ENCODE measurements at regions not wholly inside any gene's neighbourhood (a gene's known extent, or its start where the extent isn't known, plus 50 kb on each side); places are given as distances from the start of the nearest gene placed in this dataset.

DNA sequence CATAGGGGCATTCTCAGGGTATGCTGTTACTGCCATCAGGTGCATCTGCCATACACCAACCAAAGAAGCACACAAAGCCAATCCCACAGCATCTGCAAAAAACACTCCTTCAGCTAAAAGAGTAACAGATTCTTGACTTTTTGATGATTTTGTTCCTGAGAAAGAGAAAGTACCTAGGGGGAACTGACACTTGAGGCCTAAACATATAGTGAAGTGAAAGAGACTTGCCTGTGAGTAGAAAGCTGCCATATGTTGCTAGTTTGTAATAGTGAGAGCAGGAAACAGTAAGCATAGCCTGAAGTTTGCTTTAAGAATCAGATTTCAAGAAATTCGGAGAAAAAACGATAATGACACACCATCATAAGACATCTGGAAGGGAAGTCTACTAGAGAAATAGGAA lies 97.9 kb upstream of the CTSC start:
- intact Hi-C loops (cut with micrococcal nuclease), result no loop called here

DNA sequence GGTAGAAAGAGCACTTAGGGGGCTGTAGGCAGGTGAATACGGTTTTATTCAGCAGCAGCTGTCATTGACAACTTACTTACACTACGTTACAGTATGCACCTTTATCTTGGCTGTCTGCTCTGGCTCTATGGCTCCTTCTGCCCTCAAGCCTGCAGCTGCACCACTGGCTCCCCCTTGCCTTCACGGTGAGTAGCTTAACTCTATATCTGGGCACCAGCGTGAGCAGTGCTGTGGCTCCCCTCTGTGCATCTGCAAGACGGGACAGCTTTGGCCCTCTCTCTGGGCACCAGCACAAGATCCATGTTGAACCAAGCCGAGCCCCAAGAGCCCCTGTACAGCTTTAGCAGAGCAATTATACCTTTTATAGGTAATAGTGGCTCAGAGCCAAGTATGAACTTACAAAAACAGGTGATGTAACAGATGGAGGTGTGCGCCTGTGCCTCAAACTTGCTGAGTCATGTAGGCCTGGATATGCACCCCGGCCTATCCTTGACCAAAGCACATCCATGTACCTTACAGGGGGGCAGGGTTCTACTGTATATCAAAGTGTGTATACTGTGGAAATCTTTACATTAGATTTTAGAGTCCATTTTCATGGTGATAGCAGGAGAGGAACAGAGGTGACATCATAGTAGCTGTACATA lies 96.9 kb upstream of the CTSC start:
- Histone ChIP-seq H3K79me2 (ENCODE audit: insufficient read depth, low read length) (no peaks in the 10 kb centered on the region), H3K27ac (ENCODE audit: low read depth, low read length) (no peak overlapping the region), H2AFZ (ENCODE audit: low read depth, low read length, poor library complexity, severe bottlenecking) (no peak overlapping the region), H3K27me3 (ENCODE audit: insufficient read depth, low read length) (no peaks in the 10 kb centered on the region), H4K20me1 (ENCODE audit: insufficient read depth) (no peaks in the 10 kb centered on the region), H3K9ac (ENCODE audit: low read length) (no peak overlapping the region), H3K4me1 (ENCODE audit: control insufficient read depth in 1 of 2, insufficient read depth in 2 of 2, low read length in 2 of 2) (no peaks in the 10 kb centered on the region), H3K4me2 (ENCODE audit: low read length) (no peak overlapping the region), H3K9me2 (ENCODE audit: insufficient read depth) (no peaks in the 10 kb centered on the region), H3K9me3 (ENCODE audit: control insufficient read depth in 1 of 2, insufficient read depth in 1 of 2, low read depth in 1 of 2, low read length in 2 of 2) (no peaks in the 10 kb centered on the region), H3K4me3 (replicated peaks in 1 of 2; ENCODE audit: low read depth in 1 of 2, low read length in 2 of 2) (no peak overlapping the region), H3K36me3 (ENCODE audit: control insufficient read depth in 1 of 2, insufficient read depth in 2 of 2, low read length in 2 of 2) (no peaks in the 10 kb centered on the region)
- intact Hi-C loops (cut with micrococcal nuclease), result no loop called here
- DNase-seq (ENCODE audit: low read depth, low spot score) (no peak), ATAC-seq (no peak)
- no TSS peak for BruUV-seq (replicated peaks)
- ChIA-PET POLR2A (no interaction called here), RAD21 (ENCODE audit: low non-redundant PET in 1 of 2, low total read pairs in 2 of 2, uncharacterized antibody in 2 of 2, unreplicated experiment in 2 of 2) (no interaction called here), CTCF (no interaction called here)
- TF ChIP-seq SP1 (IDR thresholded peaks at IDR 0.05; ENCODE audit: low read depth) (no peak), ZBTB33 (IDR thresholded peaks at IDR 0.05; ENCODE audit: extremely low read depth, insufficient replicate concordance, low read length) (no peak), ZNF274 (IDR thresholded peaks at IDR 0.05; ENCODE audit: low read depth, low read length) (no peak), MAX (IDR thresholded peaks at IDR 0.05) (no peak), SRF (IDR thresholded peaks at IDR 0.05; ENCODE audit: low read depth) (no peak), POLR2A (IDR thresholded peaks at IDR 0.05; ENCODE audit: borderline replicate concordance, extremely low read depth, insufficient read depth, insufficient read length) (no peak), ZFX (IDR thresholded peaks at IDR 0.05) (no peak), POLR2AphosphoS5 (IDR thresholded peaks at IDR 0.05; ENCODE audit: low read depth, low read length) (no peak), JUND (IDR thresholded peaks at IDR 0.05) (no peak)

More for the DNA sequence above, 97.9 kb upstream of the CTSC start:
- Histone ChIP-seq H3K4me1 (ENCODE audit: control insufficient read depth in 1 of 2, insufficient read depth in 2 of 2, low read length in 2 of 2) (no peaks in the 10 kb centered on the region), H3K36me3 (ENCODE audit: control insufficient read depth in 1 of 2, insufficient read depth in 2 of 2, low read length in 2 of 2) (no peaks in the 10 kb centered on the region), H2AFZ (ENCODE audit: low read depth, low read length, poor library complexity, severe bottlenecking) (no peak overlapping the region), H4K20me1 (ENCODE audit: insufficient read depth) (no peaks in the 10 kb centered on the region), H3K27me3 (ENCODE audit: insufficient read depth, low read length) (no peaks in the 10 kb centered on the region), H3K9ac (ENCODE audit: low read length) (no peak overlapping the region), H3K79me2 (ENCODE audit: insufficient read depth, low read length) (no peaks in the 10 kb centered on the region), H3K4me3 (replicated peaks in 1 of 2; ENCODE audit: low read depth in 1 of 2, low read length in 2 of 2) (no peak overlapping the region), H3K9me2 (ENCODE audit: insufficient read depth) (no peaks in the 10 kb centered on the region), H3K4me2 (ENCODE audit: low read length) (no peak overlapping the region), H3K9me3 (ENCODE audit: control insufficient read depth in 1 of 2, insufficient read depth in 1 of 2, low read depth in 1 of 2, low read length in 2 of 2) (no peaks in the 10 kb centered on the region), H3K27ac (ENCODE audit: low read depth, low read length) (no peak overlapping the region)
- ChIA-PET CTCF (no interaction called here), RAD21 (ENCODE audit: low non-redundant PET in 1 of 2, low total read pairs in 2 of 2, uncharacterized antibody in 2 of 2, unreplicated experiment in 2 of 2) (no interaction called here), POLR2A (no interaction called here)
- DNase-seq (ENCODE audit: low read depth, low spot score), result no peak
- no peak for TF ChIP-seq CBX3 (IDR thresholded peaks at IDR 0.05; ENCODE audit: low read depth)
- no peak for TF ChIP-seq ZNF274 (IDR thresholded peaks at IDR 0.05; ENCODE audit: low read depth, low read length)
- no peak for TF ChIP-seq POLR2AphosphoS5 (IDR thresholded peaks at IDR 0.05; ENCODE audit: low read depth, low read length)
- TF ChIP-seq FOSL1 (IDR thresholded peaks at IDR 0.05; ENCODE audit: low read depth), result no peak
- no peak for TF ChIP-seq SP1 (IDR thresholded peaks at IDR 0.05; ENCODE audit: low read depth)
- no peak for TF ChIP-seq TCF7L2 (IDR thresholded peaks at IDR 0.05; ENCODE audit: borderline replicate concordance, extremely low read depth, insufficient read depth, insufficient read length)
- TF ChIP-seq ZBTB33 (IDR thresholded peaks at IDR 0.05; ENCODE audit: extremely low read depth, insufficient replicate concordance, low read length), result no peak
- ATAC-seq, result no peak
- no TSS peak for BruUV-seq (replicated peaks)

All from HCT116 (cell line).